ENCODE measurements at regions not wholly inside any gene's neighbourhood (a gene's known extent, or its start where the extent isn't known, plus 50 kb on each side); places are given as distances from the start of the nearest gene placed in this dataset.

- WGBS = 90% methylated on average over 7 of the region's 7 CpGs
- H3K9me3 ChIP-seq = no peaks in the 10 kb centered on the region
- no peak for TF ChIP-seq EP300 (IDR thresholded peaks at IDR 0.05)
- TF ChIP-seq CTCF (IDR thresholded peaks at IDR 0.05) = no peak
- TF ChIP-seq POLR2A (IDR thresholded peaks at IDR 0.05; ENCODE audit: low read depth) = no peak
- TF ChIP-seq POLR2AphosphoS5 (IDR thresholded peaks at IDR 0.05) = no peak
- no peaks in the 10 kb centered on the region for H3K36me3 ChIP-seq
- intact Hi-C loops (cut with DNase I) = no loop called here
- no peaks in the 10 kb centered on the region for H3K27me3 ChIP-seq
- no peak overlapping the region for H3K4me3 ChIP-seq
- no peaks in the 10 kb centered on the region for H3K4me1 ChIP-seq
- no peak for DNase-seq (ENCODE audit: extremely low spot score)
- H3K27ac ChIP-seq (replicated peaks in 1 of 4) = no peak overlapping the region
Observed at GRCh38 chr14:65206078-65206447, 103.7 kb upstream of the MAX start.

GRCh38 chr14:65206448-65207096, 104.3 kb upstream of the MAX start:
- no peak for DNase-seq (ENCODE audit: extremely low spot score)
- H3K27me3 ChIP-seq = no peaks in the 10 kb centered on the region
- intact Hi-C loops (cut with DNase I) = no loop called here
- H3K4me1 ChIP-seq = no peaks in the 10 kb centered on the region
- no peaks in the 10 kb centered on the region for H3K36me3 ChIP-seq
- WGBS = 75% methylated on average over 3 of the region's 3 CpGs
- no peak overlapping the region for H3K27ac ChIP-seq (replicated peaks in 1 of 4)
- TF ChIP-seq CTCF (IDR thresholded peaks at IDR 0.05) (no peak), EP300 (IDR thresholded peaks at IDR 0.05) (no peak), POLR2A (IDR thresholded peaks at IDR 0.05; ENCODE audit: low read depth) (no peak), POLR2AphosphoS5 (IDR thresholded peaks at IDR 0.05) (no peak)
- no peak overlapping the region for H3K4me3 ChIP-seq
- H3K9me3 ChIP-seq = no peaks in the 10 kb centered on the region

GRCh38 chr14:65208548-65208947, 106.2 kb upstream of the MAX start:
- intact Hi-C loops (cut with DNase I) = no loop called here
- Histone ChIP-seq H3K36me3 (no peaks in the 10 kb centered on the region), H3K27me3 (no peaks in the 10 kb centered on the region), H3K9me3 (no peaks in the 10 kb centered on the region), H3K27ac (replicated peaks in 1 of 4) (no peak overlapping the region), H3K4me1 (no peaks in the 10 kb centered on the region), H3K4me3 (no peak overlapping the region)
- TF ChIP-seq EP300 (IDR thresholded peaks at IDR 0.05) (no peak), POLR2AphosphoS5 (IDR thresholded peaks at IDR 0.05) (no peak), POLR2A (IDR thresholded peaks at IDR 0.05; ENCODE audit: low read depth) (no peak), CTCF (IDR thresholded peaks at IDR 0.05) (no peak)
- 88% methylated on average over 10 of the region's 10 CpGs for WGBS
- DNase-seq (ENCODE audit: extremely low spot score) = no peak

- TF ChIP-seq POLR2AphosphoS5 (IDR thresholded peaks at IDR 0.05) (no peak), EP300 (IDR thresholded peaks at IDR 0.05) (no peak)
- H3K4me3 ChIP-seq = no peak overlapping the region
- no peak for DNase-seq (ENCODE audit: extremely low spot score)
- no peaks in the 10 kb centered on the region for H3K36me3 ChIP-seq
- H3K27me3 ChIP-seq = no peaks in the 10 kb centered on the region
- intact Hi-C loops (cut with DNase I) = no loop called here
- no peak overlapping the region for H3K27ac ChIP-seq (replicated peaks in 1 of 4)
- H3K9me3 ChIP-seq = no peaks in the 10 kb centered on the region
- H3K4me1 ChIP-seq = no peaks in the 10 kb centered on the region
- 80% methylated on average over 4 of the region's 4 CpGs for WGBS
Observed at GRCh38 chr14:65210118-65210821, 108.0 kb upstream of the MAX start.

GRCh38 chr14:65210822-65211182, 108.5 kb upstream of the MAX start:
- Histone ChIP-seq H3K36me3 (no peaks in the 10 kb centered on the region), H3K4me3 (no peak overlapping the region), H3K27ac (replicated peaks in 1 of 4) (no peak overlapping the region), H3K27me3 (no peaks in the 10 kb centered on the region), H3K9me3 (no peaks in the 10 kb centered on the region), H3K4me1 (no peaks in the 10 kb centered on the region)
- TF ChIP-seq POLR2AphosphoS5 (IDR thresholded peaks at IDR 0.05) = no peak
- TF ChIP-seq CTCF (IDR thresholded peaks at IDR 0.05) = no peak
- TF ChIP-seq EP300 (IDR thresholded peaks at IDR 0.05) = no peak
- no peak for TF ChIP-seq POLR2A (IDR thresholded peaks at IDR 0.05; ENCODE audit: low read depth)
- DNase-seq (ENCODE audit: extremely low spot score) = no peak
- intact Hi-C loops (cut with DNase I) = no loop called here

Measured in esophagus muscularis mucosa (tissue), 4 donors.